ENCODE measurements at regions not wholly inside any gene's neighbourhood (a gene's known extent, or its start where the extent isn't known, plus 50 kb on each side); places are given as distances from the start of the nearest gene placed in this dataset.

DNA sequence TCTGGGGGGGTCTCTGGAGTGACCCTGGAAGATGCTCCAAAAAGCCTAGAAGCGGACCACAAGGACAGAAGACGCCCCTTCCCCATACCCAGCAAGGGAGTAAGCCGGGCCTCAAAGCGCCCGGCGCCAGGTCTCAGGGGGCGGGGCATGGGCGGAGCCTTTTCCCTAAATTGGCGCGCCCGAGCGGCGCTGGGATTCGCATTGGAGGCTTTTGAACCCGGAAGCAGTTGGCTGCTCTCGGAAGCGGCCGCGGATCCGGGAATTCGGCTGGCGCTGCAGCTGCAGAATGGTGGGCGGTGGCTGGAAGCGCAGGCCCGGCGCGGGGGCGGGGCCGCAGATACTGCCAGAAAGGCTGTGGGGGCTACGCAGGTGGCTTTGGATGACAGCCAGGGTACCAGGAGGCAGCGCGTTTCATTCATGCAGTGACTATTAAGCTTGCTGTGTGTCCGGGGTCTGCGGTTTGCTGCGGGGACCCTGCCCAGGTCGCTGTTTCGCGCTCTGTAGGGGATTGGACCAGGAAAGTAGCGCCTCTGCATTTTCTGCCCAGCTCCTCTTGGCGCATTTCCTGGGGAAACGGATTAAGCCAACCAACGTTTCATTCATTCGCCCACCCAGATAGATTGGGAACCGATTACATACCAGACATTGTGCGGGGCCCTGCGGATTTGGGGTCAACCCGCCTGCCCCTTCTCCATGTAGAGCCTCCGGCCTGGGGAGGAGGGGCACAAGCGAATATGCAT, 83.0 kb upstream of the FREM1 start:
- TF ChIP-seq, protein P1, sequence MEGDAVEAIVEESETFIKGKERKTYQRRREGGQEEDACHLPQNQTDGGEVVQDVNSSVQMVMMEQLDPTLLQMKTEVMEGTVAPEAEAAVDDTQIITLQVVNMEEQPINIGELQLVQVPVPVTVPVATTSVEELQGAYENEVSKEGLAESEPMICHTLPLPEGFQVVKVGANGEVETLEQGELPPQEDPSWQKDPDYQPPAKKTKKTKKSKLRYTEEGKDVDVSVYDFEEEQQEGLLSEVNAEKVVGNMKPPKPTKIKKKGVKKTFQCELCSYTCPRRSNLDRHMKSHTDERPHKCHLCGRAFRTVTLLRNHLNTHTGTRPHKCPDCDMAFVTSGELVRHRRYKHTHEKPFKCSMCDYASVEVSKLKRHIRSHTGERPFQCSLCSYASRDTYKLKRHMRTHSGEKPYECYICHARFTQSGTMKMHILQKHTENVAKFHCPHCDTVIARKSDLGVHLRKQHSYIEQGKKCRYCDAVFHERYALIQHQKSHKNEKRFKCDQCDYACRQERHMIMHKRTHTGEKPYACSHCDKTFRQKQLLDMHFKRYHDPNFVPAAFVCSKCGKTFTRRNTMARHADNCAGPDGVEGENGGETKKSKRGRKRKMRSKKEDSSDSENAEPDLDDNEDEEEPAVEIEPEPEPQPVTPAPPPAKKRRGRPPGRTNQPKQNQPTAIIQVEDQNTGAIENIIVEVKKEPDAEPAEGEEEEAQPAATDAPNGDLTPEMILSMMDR (conservative IDR thresholded peaks at IDR 0.05 in 1 of 2, IDR thresholded peaks at IDR 0.05 in 1 of 2; ENCODE audit: extremely low read depth in 1 of 2, insufficient read depth in 1 of 2, low read depth in 1 of 2, low read length in 2 of 2) = no peak
- no peak for TF ChIP-seq EZH2 (IDR thresholded peaks at IDR 0.05; ENCODE audit: borderline replicate concordance, low read length)
